AG09309 (cell line): ENCODE measurements at regions not wholly inside any gene's neighbourhood (a gene's known extent, or its start where the extent isn't known, plus 50 kb on each side); places are given as distances from the start of the nearest gene placed in this dataset.

Experiments used
- DNase-seq: peaks from one replicate; pipeline ENCODE4 v3.0.0-alpha.2; 2010; ENCODE audit warnings: low read depth
- H3K4me3 ChIP-seq: 2 replicates; pipeline ENCODE4 v1.5.1; 2011; ENCODE audit warnings: mild to moderate bottlenecking, low read depth, low read length, moderate library complexity; ENCODE audit not compliant: control insufficient read depth
- CTCF ChIP-seq: IDR thresholded peaks from 2 replicates; pipeline ENCODE4 v1.5.1; 2011; ENCODE audit warnings: mild to moderate bottlenecking, low read depth, low read length, inconsistent platforms; ENCODE audit not compliant: insufficient read depth, control insufficient read depth; ENCODE audit errors: missing control alignments

- H3K4me3 ChIP-seq, result no peak overlapping the region
- TF ChIP-seq CTCF, result no peak
- no peak for DNase-seq
Observed at GRCh38 chr9:108550106-108550505, 305.7 kb downstream of the ACTL7B start.

GRCh38 chr9:108549184-108549583, 306.6 kb downstream of the ACTL7B start:
- no peak for TF ChIP-seq CTCF
- no peak overlapping the region for H3K4me3 ChIP-seq
- no peak for DNase-seq

DNA sequence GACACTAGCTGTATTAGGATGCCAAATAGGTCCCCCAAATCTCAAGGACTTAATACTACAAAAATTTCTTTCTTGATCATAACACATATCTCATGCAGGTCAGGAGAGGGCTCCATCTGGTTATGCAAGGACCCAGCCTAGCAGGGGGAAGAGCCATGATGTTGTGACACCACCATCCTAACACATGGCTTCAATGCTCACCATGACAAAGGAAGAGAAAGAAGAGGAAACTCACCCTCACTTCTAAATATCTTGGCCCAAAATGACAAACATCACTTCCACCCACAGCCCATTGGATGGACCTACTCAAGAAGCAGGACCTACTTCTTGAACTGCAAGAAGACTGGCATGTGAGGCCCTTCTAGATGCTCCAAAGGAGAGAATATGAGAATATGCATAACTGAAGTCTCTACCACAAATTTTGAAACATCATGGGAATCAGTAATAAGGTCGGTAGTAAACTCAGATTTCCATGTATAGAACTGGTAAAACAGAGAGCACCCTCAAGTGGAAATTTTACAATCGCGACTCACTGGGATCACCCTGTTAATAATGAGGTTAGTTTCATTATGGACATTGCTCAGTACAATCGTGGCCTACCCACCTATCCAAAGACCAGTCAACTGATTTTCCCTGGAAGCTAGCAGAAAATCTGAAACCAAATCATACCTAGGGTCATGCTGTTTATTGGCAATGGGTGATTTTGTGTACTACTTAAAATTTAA, 308.2 kb downstream of the ACTL7B start:
- no peak for TF ChIP-seq CTCF

DNA sequence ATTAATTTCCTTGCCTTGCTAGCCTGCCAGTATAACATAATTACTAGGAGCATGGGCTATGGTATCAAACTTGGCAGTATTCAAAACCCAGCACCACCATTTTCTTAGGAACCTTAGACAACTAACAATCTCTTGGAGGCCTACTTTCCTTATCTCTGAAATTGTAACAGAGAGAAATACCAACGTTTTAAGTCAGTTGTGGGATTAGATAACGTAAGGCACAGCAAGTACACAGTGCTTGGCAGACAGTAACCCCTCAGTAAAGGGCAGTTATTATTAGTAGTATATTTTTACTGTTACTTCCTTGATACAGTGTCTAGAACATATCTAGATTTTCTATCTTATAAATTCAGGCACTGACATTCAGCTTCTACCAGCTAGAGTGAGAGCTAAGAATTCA, 309.6 kb downstream of the ACTL7B start:
- no peak overlapping the region for H3K4me3 ChIP-seq
- no peak for DNase-seq
- no peak for TF ChIP-seq CTCF

More for the DNA sequence above, 308.2 kb downstream of the ACTL7B start:
- H3K4me3 ChIP-seq, result no peak overlapping the region
- no peak for DNase-seq

DNA sequence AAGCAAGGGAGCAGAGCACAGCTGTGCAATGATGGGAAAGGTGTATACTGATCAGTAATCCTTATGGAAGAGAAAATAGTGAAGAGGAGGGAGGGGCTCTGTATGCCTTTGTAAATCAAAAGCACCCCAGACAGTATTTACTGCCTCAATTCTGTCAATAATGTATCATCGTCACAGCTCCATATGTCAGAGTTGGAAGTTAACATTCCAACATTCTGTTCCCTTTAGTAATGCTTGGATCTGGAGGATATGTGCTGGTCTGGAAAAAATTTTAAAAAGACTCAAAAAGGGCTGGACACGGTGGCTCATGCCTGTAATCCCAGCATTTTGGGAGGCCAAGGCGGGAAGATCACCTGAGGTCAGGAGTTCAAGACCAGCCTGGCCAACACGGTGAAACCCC, 310.4 kb downstream of the ACTL7B start:
- TF ChIP-seq CTCF, result no peak

GRCh38 chr9:108544866-108545265, 310.9 kb downstream of the ACTL7B start:
- TF ChIP-seq CTCF, result no peak
- no peak for DNase-seq

More for the DNA sequence above, 310.4 kb downstream of the ACTL7B start:
- no peak overlapping the region for H3K4me3 ChIP-seq
- no peak for DNase-seq

More at GRCh38 chr9:108544866-108545265, 310.9 kb downstream of the ACTL7B start:
- H3K4me3 ChIP-seq, result no peak overlapping the region
